PFSK-1 (cell line): ENCODE measurements at regions not wholly inside any gene's neighbourhood (a gene's known extent, or its start where the extent isn't known, plus 50 kb on each side); places are given as distances from the start of the nearest gene placed in this dataset.

Experiments
- FOXP2 ChIP-seq: optimal IDR thresholded peaks from 2 replicates; pipeline ENCODE3; 2011; ENCODE audit warnings: borderline replicate concordance, control low read depth, inconsistent platforms; ENCODE audit not compliant: insufficient read depth; ENCODE audit errors: extremely low read length, extremely low read depth
- POLR2AphosphoS5 ChIP-seq: IDR thresholded peaks from 2 replicates; pipeline ENCODE4 v1.6.1; 2012; ENCODE audit warnings: low read depth, mild to moderate bottlenecking, control low read depth, low read length, moderate library complexity

DNA sequence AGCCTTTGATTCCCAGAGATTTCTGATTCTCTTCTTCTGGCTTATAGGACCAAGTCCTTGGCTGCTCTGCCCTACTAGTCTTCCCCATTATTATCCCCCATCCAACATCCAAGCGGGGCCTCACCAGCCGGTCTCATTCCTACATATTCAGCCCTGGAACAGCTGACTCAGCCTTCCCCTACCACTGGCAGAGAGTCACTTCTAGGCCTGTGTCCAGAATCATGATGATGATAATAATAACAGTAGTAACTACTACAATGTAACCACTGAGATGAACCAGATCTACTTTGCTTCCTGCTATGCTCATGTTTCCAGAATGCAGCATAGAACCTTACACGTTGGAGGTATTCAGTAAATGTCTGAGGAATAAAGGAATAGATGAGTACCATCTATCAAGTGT, 295.2 kb downstream of the SRBD1 start:
- TF ChIP-seq POLR2AphosphoS5 (no peak), FOXP2 (no peak)
